MCF 10A (cell line): ENCODE measurements at regions not wholly inside any gene's neighbourhood (a gene's known extent, or its start where the extent isn't known, plus 50 kb on each side); places are given as distances from the start of the nearest gene placed in this dataset.

Experiments used
- BruUV-seq: library from RNA; stranded (reverse); fragments of 400-500 nt; replicated peaks from 2 replicates; lab custom pipeline; 2021; lab: Mats Ljungman, UMichigan
- CTCF ChIA-PET: fragments of 300-600 bp; sonication (Branson Sonifier 250); formaldehyde crosslinking; extraction: SDS; loops from one replicate; lab custom pipeline; 2021; ENCODE audit warnings: antibody characterized with exemption, inconsistent platforms; lab: Yijun Ruan, JAX
- POLR2A ChIA-PET: fragments of 300-600, 350-650 bp; sonication (Branson Sonifier 250); formaldehyde crosslinking; extraction: SDS; loops from one replicate; lab custom pipeline; 2020; ENCODE audit warnings: antibody characterized with exemption, inconsistent platforms; lab: Yijun Ruan, JAX
- DNase-seq: peaks from one replicate; pipeline ENCODE4 v3.0.0-alpha.2; 2018; ENCODE audit not compliant: unreplicated experiment
- H3K27ac Mint-ChIP-seq: one replicate; pipeline ENCODE4 v1.8.0; 2022; ENCODE audit warnings: mild to moderate bottlenecking, low read depth, mixed read lengths; ENCODE audit not compliant: unreplicated experiment
- H3K27me3 Mint-ChIP-seq: one replicate; pipeline ENCODE4 v1.8.0; 2022; ENCODE audit warnings: mixed read lengths; ENCODE audit not compliant: insufficient read depth, unreplicated experiment
- H3K36me3 Mint-ChIP-seq: one replicate; pipeline ENCODE4 v1.8.0; 2022; ENCODE audit warnings: mild to moderate bottlenecking, moderate library complexity, mixed read lengths; ENCODE audit not compliant: insufficient read depth, unreplicated experiment
- H3K4me1 Mint-ChIP-seq: one replicate; pipeline ENCODE4 v1.8.0; 2022; ENCODE audit warnings: mixed read lengths; ENCODE audit not compliant: insufficient read depth, unreplicated experiment
- H3K4me3 Mint-ChIP-seq: one replicate; pipeline ENCODE4 v1.8.0; 2022; ENCODE audit warnings: mild to moderate bottlenecking, moderate library complexity, mixed read lengths; ENCODE audit not compliant: unreplicated experiment
- H3K9me3 Mint-ChIP-seq: one replicate; pipeline ENCODE4 v1.8.0; 2022; ENCODE audit warnings: mixed read lengths; ENCODE audit not compliant: unreplicated experiment
- intact Hi-C: fragments of 100-400 bp; cut with micrococcal nuclease; formaldehyde crosslinking; loops from 2 replicates; pipeline ENCODE4 v1.14.1; 2022
- TF ChIP-seq, protein P1 (sequence below): fragments of 200-600 bp; IDR thresholded peaks from one replicate; pipeline ENCODE4 v1.8.0; 2022; ENCODE audit warnings: antibody characterized with exemption, mild to moderate bottlenecking; ENCODE audit not compliant: unreplicated experiment

- DNase-seq, result peak; percentile 11
- Mint-ChIP-seq H3K27me3 (no peaks in the 10 kb centered on the region), H3K36me3 (no peaks in the 10 kb centered on the region), H3K4me3 (no peak overlapping the region), H3K27ac (no peak overlapping the region), H3K9me3 (no peaks in the 10 kb centered on the region), H3K4me1 (peaks cover 26% of the 10 kb centered on the region)
- POLR2A ChIA-PET, result interaction anchor here (0.6 to 1.6 kb wide), 2 partner anchors 32 to 178 kb away, joined by 3 to 4 read pairs; no protein-coding TSS in a partner anchor
- BruUV-seq, result no TSS peak
- intact Hi-C loops, result no loop called here
- TF ChIP-seq, protein P1, sequence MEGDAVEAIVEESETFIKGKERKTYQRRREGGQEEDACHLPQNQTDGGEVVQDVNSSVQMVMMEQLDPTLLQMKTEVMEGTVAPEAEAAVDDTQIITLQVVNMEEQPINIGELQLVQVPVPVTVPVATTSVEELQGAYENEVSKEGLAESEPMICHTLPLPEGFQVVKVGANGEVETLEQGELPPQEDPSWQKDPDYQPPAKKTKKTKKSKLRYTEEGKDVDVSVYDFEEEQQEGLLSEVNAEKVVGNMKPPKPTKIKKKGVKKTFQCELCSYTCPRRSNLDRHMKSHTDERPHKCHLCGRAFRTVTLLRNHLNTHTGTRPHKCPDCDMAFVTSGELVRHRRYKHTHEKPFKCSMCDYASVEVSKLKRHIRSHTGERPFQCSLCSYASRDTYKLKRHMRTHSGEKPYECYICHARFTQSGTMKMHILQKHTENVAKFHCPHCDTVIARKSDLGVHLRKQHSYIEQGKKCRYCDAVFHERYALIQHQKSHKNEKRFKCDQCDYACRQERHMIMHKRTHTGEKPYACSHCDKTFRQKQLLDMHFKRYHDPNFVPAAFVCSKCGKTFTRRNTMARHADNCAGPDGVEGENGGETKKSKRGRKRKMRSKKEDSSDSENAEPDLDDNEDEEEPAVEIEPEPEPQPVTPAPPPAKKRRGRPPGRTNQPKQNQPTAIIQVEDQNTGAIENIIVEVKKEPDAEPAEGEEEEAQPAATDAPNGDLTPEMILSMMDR, result no peak
- CTCF ChIA-PET, result interaction anchor here (0.8 kb wide), 1 partner anchor 43 kb away, joined by 5 read pairs; no protein-coding TSS in a partner anchor
These were observed 268.6 kb downstream of the ISL1 start for GRCh38 chr5:51651889-51652288.

DNA sequence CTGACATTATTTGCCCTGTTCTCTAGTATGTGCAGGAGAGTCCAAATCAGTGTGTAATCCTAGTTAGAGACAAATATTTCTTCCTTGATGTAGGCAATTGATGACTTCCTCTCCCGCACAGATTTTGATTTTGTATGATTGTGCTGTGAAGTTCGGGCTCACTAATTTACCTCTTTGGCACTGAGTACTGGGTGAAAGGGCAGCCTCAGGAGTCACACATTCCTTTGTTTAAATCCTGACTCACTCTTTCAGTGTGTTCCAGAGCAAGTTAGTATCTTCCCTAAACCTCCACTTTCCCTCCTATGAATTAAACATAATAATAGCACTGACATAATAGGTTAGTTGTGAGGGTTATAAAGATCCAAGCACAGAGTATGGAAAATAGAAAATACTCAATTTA lies 269.7 kb downstream of the ISL1 start:
- TF ChIP-seq, protein P1, result no peak
- Mint-ChIP-seq H3K27ac (no peak overlapping the region), H3K36me3 (no peaks in the 10 kb centered on the region), H3K9me3 (no peaks in the 10 kb centered on the region), H3K4me3 (no peak overlapping the region), H3K4me1 (peaks cover 33% of the 10 kb centered on the region), H3K27me3 (no peaks in the 10 kb centered on the region)
- intact Hi-C loops, result no loop called here
- no TSS peak for BruUV-seq
- peak; percentile 41 for DNase-seq
- ChIA-PET POLR2A (interaction anchor here (1.6 kb wide), 1 partner anchor 177 kb away, joined by 4 read pairs; no protein-coding TSS in a partner anchor), CTCF (interaction anchor here (0.6 kb wide), 1 partner anchor 516 kb away, joined by 3 read pairs; no protein-coding TSS in a partner anchor)

DNA sequence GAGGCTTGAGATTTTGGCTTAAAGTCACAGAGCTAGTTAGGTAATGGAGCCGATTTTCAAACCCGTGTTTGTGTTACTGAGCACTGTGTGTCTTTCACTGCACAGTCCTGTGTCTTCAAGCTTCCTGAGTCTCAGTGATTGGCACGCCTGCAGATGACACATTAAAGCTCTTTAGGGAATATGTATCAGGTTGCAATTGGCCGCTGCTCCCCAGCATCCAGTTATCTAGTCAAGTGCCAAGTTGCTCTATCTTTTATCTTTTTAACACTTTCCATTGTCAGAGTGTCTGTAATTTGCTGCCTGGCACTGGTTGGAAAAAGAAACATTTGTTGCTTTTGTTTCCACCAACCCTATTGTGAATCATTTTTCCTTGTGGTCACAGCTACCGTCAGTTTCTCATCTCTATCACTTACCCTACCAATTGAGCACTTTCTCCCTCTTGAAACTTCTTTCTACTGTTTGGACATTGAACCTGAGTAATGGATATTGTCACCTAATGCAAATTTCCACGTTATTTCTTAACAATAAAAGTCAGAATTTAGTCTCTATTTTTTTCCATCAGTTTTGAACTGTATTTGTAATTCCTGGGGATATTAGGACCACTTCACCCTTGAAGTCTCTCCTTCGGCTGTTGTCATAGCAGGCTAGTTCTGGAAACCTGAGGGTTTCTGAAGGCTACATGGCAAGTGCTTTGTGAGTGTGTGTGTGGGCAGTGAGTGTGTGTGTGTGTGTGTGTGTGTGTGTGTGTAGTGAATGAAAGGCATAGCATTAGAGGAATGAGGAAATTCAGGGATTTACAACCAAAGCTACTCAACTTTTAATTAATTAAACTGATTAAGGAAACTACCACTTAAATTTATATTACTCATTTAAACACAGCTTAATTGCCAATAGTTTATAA lies 274.3 kb downstream of the ISL1 start:
- DNase-seq, result peak; percentile 52

More for the DNA sequence above, 274.3 kb downstream of the ISL1 start:
- no peak overlapping the region for H3K4me3 Mint-ChIP-seq
- peaks cover 19% of the 10 kb centered on the region for H3K4me1 Mint-ChIP-seq
- H3K9me3 Mint-ChIP-seq, result no peaks in the 10 kb centered on the region
- no peak overlapping the region for H3K27ac Mint-ChIP-seq
- TF ChIP-seq, protein P1, result no peak
- CTCF ChIA-PET, result no interaction called here
- no TSS peak for BruUV-seq
- no peaks in the 10 kb centered on the region for H3K27me3 Mint-ChIP-seq
- intact Hi-C loops, result no loop called here
- POLR2A ChIA-PET, result interaction anchor here (1.3 kb wide), 1 partner anchor 276 kb away, joined by 3 read pairs; no protein-coding TSS in a partner anchor
- no peaks in the 10 kb centered on the region for H3K36me3 Mint-ChIP-seq
